ENCODE measurements at regions not wholly inside any gene's neighbourhood (a gene's known extent, or its start where the extent isn't known, plus 50 kb on each side); places are given as distances from the start of the nearest gene placed in this dataset.

DNA sequence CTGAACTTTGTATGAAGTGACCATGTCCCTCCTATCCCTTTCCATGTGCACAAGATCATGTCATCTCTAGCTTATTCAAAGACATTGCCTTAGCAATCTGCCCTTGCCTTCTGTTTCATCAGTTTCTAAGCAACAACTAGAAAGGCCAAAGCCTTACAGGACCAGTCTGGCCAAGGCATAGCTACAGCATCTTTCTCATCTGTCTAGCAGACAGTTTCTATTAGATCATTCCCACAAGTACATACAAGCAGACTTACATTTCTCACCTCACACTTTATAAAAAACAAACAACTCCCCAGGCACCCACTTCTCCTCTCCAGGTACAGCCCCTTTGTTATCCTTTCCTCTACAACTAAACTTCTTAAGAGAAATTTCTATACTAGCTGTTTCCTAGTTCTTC is 188.7 kb upstream of the AADAT start:
- TF ChIP-seq, protein P1, sequence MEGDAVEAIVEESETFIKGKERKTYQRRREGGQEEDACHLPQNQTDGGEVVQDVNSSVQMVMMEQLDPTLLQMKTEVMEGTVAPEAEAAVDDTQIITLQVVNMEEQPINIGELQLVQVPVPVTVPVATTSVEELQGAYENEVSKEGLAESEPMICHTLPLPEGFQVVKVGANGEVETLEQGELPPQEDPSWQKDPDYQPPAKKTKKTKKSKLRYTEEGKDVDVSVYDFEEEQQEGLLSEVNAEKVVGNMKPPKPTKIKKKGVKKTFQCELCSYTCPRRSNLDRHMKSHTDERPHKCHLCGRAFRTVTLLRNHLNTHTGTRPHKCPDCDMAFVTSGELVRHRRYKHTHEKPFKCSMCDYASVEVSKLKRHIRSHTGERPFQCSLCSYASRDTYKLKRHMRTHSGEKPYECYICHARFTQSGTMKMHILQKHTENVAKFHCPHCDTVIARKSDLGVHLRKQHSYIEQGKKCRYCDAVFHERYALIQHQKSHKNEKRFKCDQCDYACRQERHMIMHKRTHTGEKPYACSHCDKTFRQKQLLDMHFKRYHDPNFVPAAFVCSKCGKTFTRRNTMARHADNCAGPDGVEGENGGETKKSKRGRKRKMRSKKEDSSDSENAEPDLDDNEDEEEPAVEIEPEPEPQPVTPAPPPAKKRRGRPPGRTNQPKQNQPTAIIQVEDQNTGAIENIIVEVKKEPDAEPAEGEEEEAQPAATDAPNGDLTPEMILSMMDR (IDR thresholded peaks at IDR 0.05; ENCODE audit: insufficient read depth, low read length): no peak
- H3K4me3 ChIP-seq (ENCODE audit: low read depth, low read length): no peak overlapping the region
- DNase-seq (ENCODE audit: low read depth): no peak

DNA sequence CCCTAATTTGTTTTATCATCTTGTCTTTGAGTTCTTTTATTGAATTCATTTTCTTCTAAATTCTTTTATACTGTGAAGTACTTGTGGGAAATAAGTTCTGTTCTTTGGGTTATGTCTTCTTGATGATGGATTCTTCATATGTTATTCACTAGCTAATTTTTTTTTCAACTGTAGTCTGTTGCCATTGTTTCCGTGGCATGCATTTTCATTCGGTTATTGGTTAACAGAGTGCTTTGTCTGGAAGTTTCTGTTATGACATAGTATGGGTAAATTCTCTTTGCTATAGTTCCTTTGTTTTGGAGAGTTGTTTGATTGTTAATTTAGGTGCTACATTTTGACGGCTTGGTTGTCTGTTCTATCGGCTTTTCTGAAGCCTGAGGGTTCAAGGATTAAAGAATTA is 184.9 kb upstream of the AADAT start:
- DNase-seq (ENCODE audit: low read depth): no peak
- H3K4me3 ChIP-seq (ENCODE audit: low read depth, low read length): no peak overlapping the region
- TF ChIP-seq, protein P1 (IDR thresholded peaks at IDR 0.05; ENCODE audit: insufficient read depth, low read length): no peak

DNA sequence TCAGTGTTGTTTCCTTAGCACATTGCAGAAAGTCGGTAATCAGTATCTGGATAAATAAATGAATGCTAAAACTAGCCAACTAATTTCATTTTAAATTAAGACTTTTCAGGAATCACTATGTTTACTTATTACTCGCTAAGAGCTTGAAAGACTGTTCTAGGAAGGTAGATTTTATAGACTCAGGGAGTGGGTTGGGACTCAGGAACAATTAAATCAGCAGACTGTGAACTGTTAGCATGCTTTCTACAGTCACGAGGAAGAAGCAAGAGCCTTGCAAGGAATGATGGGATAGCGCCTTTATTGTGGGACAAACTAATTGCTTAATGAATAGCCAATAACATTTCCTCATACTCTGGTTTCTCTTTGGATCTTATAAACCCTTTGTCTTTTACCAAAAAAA is 183.2 kb upstream of the AADAT start:
- TF ChIP-seq, protein P1 (IDR thresholded peaks at IDR 0.05; ENCODE audit: insufficient read depth, low read length): no peak
- DNase-seq (ENCODE audit: low read depth): no peak
- no peak overlapping the region for H3K4me3 ChIP-seq (ENCODE audit: low read depth, low read length)

DNA sequence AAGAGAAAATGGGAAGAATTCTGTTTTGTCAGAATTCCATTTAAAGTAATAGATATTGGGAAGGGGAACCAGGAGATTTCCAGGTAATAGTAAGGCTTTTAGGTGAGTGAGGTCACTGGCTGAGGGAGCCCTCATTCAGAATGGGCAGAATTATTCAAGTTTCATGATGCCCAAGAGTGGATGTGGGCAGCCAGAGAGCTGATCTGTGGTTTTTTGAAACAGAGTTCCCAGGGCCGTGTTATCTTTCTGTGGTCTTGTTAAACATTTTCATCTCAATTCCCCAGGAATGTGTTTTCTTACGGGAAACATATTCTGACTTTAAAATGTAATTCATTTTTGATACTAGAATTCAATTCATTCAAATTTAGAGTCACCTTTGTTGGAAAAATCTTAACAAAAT is 182.0 kb upstream of the AADAT start:
- TF ChIP-seq, protein P1 (IDR thresholded peaks at IDR 0.05; ENCODE audit: insufficient read depth, low read length): no peak
- no peak for DNase-seq (ENCODE audit: low read depth)
- H3K4me3 ChIP-seq (ENCODE audit: low read depth, low read length): no peak overlapping the region

DNA sequence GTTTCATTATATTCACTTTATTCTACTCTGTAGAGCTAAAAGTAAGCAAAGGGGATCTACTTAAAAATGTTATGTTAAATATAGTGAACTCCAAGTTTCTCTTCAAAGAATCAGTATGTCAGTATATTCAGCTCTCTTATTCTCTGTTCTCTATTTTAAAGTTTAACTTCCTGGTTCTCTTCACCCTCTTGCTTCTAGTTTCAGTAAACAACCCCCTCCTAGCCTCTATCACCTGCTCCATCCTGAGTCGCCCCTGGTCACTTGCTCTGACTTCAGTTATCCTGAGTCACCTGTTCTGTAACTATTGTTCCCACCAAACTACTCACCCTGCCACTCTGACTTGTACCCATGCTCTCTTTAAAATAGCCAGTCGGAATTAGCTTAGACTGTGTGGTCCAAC is 180.9 kb upstream of the AADAT start:
- H3K4me3 ChIP-seq (ENCODE audit: low read depth, low read length): no peak overlapping the region
- TF ChIP-seq, protein P1 (IDR thresholded peaks at IDR 0.05; ENCODE audit: insufficient read depth, low read length): no peak
- no peak for DNase-seq (ENCODE audit: low read depth)

DNA sequence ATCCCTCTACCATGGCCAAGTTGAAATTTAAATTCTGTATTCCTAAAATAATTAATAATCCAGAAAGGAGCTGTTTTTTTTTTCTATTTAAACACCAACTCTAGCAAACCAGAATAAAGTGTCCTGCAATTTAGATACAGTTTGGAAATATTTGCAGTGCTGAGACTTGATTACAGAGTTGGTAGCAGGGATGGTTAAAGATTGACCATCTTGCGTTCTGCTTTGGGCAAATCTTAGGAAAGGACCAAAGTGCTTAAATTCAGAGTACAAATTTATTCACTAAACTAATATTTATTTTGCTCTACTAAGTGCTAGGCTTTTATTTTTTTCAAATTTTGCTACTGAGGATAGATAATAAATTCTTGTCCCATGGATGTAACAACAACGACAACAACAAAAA is 180.2 kb upstream of the AADAT start:
- DNase-seq (ENCODE audit: low read depth): no peak
- TF ChIP-seq, protein P1 (IDR thresholded peaks at IDR 0.05; ENCODE audit: insufficient read depth, low read length): no peak
- no peak overlapping the region for H3K4me3 ChIP-seq (ENCODE audit: low read depth, low read length)

DNA sequence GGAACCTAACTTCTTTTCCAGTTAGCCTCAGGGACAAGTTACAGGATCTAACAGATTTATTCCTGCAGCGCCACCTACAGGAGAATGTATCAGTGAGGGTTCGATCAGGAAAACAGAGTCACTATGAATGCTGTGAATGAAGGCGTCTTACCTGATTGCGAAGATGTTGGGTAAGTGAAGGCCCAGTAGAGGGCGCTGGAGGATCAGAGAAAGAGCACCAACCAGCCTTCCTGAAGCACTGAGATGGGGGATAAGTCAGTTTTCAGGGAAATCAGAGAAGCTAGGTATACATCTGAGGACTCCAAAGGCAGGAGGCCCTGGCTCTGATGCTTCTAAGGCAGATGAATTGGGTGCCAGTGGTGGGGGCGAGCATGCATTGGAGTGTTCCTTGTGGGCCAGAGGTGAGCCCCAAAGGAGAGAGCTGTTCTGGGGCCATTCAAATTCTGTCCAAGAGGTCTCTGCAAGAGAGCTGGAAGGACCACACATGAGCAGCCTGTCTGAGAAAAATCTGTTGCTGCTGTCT is 169.9 kb upstream of the AADAT start:
- peak; percentile 61 for DNase-seq (ENCODE audit: low read depth)
- H3K4me3 ChIP-seq (ENCODE audit: low read depth, low read length): no peak overlapping the region
- TF ChIP-seq, protein P1 (IDR thresholded peaks at IDR 0.05; ENCODE audit: insufficient read depth, low read length): peak; percentile 50
